ENCODE measurements at regions not wholly inside any gene's neighbourhood (a gene's known extent, or its start where the extent isn't known, plus 50 kb on each side); places are given as distances from the start of the nearest gene placed in this dataset.

DNA sequence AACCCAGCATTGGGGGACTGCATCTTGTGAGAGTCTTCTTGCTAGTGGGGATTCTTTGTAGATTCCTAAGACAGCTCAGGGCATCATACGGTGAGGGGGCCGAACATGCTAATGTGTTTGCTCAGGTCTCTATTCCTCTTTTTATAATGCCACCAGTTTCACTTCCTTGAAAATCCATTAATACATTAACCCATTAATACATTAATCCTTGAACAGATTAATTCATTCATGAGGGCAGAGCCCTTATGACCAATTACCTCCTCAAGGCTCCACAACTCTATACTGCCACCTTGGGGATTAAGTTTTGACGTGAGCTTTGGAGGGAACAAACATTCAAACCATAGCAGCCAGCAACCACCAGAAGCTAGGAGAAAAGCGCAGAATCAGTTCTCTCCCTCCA, 67.2 kb upstream of the POT1 start:
- 78 to 81% methylated on average over 4 of the region's 4 CpGs for WGBS, 2 donors
- no peaks in the 10 kb centered on the region for H3K9me3 ChIP-seq
- intact Hi-C loops (cut with DNase I), result no loop called here
- DNase-seq, result no peak
- TF ChIP-seq, protein P1, sequence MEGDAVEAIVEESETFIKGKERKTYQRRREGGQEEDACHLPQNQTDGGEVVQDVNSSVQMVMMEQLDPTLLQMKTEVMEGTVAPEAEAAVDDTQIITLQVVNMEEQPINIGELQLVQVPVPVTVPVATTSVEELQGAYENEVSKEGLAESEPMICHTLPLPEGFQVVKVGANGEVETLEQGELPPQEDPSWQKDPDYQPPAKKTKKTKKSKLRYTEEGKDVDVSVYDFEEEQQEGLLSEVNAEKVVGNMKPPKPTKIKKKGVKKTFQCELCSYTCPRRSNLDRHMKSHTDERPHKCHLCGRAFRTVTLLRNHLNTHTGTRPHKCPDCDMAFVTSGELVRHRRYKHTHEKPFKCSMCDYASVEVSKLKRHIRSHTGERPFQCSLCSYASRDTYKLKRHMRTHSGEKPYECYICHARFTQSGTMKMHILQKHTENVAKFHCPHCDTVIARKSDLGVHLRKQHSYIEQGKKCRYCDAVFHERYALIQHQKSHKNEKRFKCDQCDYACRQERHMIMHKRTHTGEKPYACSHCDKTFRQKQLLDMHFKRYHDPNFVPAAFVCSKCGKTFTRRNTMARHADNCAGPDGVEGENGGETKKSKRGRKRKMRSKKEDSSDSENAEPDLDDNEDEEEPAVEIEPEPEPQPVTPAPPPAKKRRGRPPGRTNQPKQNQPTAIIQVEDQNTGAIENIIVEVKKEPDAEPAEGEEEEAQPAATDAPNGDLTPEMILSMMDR (IDR thresholded peaks at IDR 0.05), result no peak
- TF ChIP-seq POLR2A (IDR thresholded peaks at IDR 0.05), result no peak
- H3K4me3 ChIP-seq (replicated peaks in 1 of 3), result no peak overlapping the region
- no peaks in the 10 kb centered on the region for H3K36me3 ChIP-seq
- no peaks in the 10 kb centered on the region for H3K4me1 ChIP-seq
- no peak overlapping the region for H3K27ac ChIP-seq
- H3K27me3 ChIP-seq, result no peaks in the 10 kb centered on the region

DNA sequence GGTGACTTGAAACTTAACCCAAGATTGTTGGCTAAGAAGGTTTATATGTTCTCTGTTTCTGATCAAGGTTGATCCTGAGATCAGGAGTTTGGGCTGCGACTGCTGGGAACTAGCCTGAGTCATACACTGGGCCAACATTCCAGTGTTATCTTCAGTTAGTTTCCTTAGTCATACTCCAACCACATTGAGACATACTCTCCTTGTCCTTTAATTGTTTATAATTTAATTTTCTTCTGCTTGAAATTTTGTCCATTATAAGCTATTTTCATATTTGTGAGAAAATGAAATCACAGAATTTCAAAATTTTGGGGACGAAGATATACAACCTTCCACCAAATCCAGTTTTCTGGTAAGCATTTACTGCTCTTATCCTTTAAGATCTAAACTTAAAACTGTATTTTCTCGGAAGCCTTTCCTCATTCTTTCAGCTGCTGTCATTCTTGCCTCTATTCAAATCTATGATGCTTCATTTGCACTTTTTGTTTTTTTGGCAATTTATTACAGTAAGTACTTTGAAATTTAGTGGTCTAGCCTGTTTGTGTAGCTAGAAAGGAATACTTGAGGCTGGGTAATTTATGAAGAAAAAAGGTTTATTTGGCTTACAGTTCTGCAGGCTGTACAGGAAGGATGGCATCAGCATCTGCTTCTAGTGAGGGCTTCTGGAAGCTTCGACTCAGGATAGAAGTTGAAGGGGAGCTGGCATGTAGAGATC, 63.4 kb upstream of the POT1 start:
- no peak overlapping the region for H3K4me3 ChIP-seq (replicated peaks in 1 of 3)
- H3K36me3 ChIP-seq, result no peaks in the 10 kb centered on the region
- WGBS, 2 donors, result 84 to 91% methylated on average over 4 of the region's 4 CpGs
- DNase-seq, result no peak
- TF ChIP-seq, protein P1 (IDR thresholded peaks at IDR 0.05), result no peak
- no peak for TF ChIP-seq POLR2A (IDR thresholded peaks at IDR 0.05)
- intact Hi-C loops (cut with DNase I), result no loop called here
- no peaks in the 10 kb centered on the region for H3K4me1 ChIP-seq
- no peaks in the 10 kb centered on the region for H3K9me3 ChIP-seq
- H3K27ac ChIP-seq, result no peak overlapping the region
- no peaks in the 10 kb centered on the region for H3K27me3 ChIP-seq

DNA sequence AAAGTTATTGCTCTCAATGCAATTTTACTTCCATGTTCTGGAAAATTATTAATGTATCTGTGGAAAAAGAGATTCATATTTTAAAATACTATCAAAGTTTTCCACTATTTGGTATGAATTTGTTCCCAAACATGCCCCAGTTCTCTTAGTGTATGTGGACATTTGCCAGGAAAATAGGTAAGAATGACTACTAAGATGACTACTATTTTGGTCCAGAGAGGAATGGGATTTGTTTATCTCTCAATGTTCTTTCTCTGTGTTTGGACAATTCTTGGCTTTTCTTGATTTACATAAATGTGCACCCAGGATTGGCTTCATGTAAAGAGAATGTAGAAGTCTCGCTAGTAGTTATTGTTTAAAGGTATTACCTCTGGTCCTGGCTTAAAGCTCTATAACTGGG, 60.3 kb upstream of the POT1 start:
- H3K9me3 ChIP-seq, result no peaks in the 10 kb centered on the region
- H3K27me3 ChIP-seq, result no peaks in the 10 kb centered on the region
- DNase-seq, result no peak
- TF ChIP-seq, protein P1 (IDR thresholded peaks at IDR 0.05), result no peak
- TF ChIP-seq POLR2A (IDR thresholded peaks at IDR 0.05), result no peak
- no peaks in the 10 kb centered on the region for H3K36me3 ChIP-seq
- H3K27ac ChIP-seq, result no peak overlapping the region
- no peaks in the 10 kb centered on the region for H3K4me1 ChIP-seq
- WGBS, 2 donors, result 82 to 95% methylated on average over 1 of the region's 1 CpG
- intact Hi-C loops (cut with DNase I), result no loop called here
- no peak overlapping the region for H3K4me3 ChIP-seq (replicated peaks in 1 of 3)

All from thyroid gland (tissue), 4 donors.